HG03565 (cell line): ENCODE measurements at regions not wholly inside any gene's neighbourhood (a gene's known extent, or its start where the extent isn't known, plus 50 kb on each side); places are given as distances from the start of the nearest gene placed in this dataset.

Experiments
- ATAC-seq: cut with Tn5 transposase; IDR thresholded peaks from one replicate; pipeline ENCODE4 v1.9.1; 2021; ENCODE audit warnings: mild to moderate bottlenecking, moderate library complexity; ENCODE audit not compliant: unreplicated experiment

- ATAC-seq, result no peak
Observed at GRCh38 chr6:156725712-156726111, 51.5 kb upstream of the ARID1B start.

GRCh38 chr6:156720691-156721685 is 56.2 kb upstream of the ARID1B start:
- ATAC-seq, result peak; percentile 44

GRCh38 chr6:156719720-156720563 is 57.2 kb upstream of the ARID1B start:
- peak; percentile 62 for ATAC-seq

GRCh38 chr6:156719395-156719719 is 57.8 kb upstream of the ARID1B start:
- ATAC-seq, result no peak

GRCh38 chr6:156718647-156719394 is 58.4 kb upstream of the ARID1B start:
- ATAC-seq, result no peak

- no peak for ATAC-seq
Observed at GRCh38 chr6:156717542-156717941, 59.6 kb upstream of the ARID1B start.

GRCh38 chr6:156715839-156716238 is 61.3 kb upstream of the ARID1B start:
- ATAC-seq, result no peak

GRCh38 chr6:156713548-156713947 is 63.6 kb upstream of the ARID1B start:
- ATAC-seq, result no peak

GRCh38 chr6:156710479-156710878 is 66.7 kb upstream of the ARID1B start:
- no peak for ATAC-seq

GRCh38 chr6:156707818-156708217 is 69.4 kb upstream of the ARID1B start:
- ATAC-seq, result no peak

GRCh38 chr6:156703719-156704118 is 73.5 kb upstream of the ARID1B start:
- no peak for ATAC-seq

GRCh38 chr6:156701966-156702365 is 75.2 kb upstream of the ARID1B start:
- no peak for ATAC-seq

GRCh38 chr6:156700440-156701057 is 76.6 kb upstream of the ARID1B start:
- ATAC-seq, result no peak

- ATAC-seq, result no peak
Observed at GRCh38 chr6:156699935-156700334, 77.2 kb upstream of the ARID1B start.

GRCh38 chr6:156699017-156699421 is 78.2 kb upstream of the ARID1B start:
- peak; percentile 35 for ATAC-seq

GRCh38 chr6:156698239-156699016 is 78.8 kb upstream of the ARID1B start:
- ATAC-seq, result peak; percentile 81

GRCh38 chr6:156697225-156697830 is 79.8 kb upstream of the ARID1B start:
- ATAC-seq, result no peak

GRCh38 chr6:156695742-156696141 is 81.4 kb upstream of the ARID1B start:
- ATAC-seq, result no peak

GRCh38 chr6:156694679-156695078 is 82.5 kb upstream of the ARID1B start:
- no peak for ATAC-seq
